H1 (cell line): ENCODE measurements at regions not wholly inside any gene's neighbourhood (a gene's known extent, or its start where the extent isn't known, plus 50 kb on each side); places are given as distances from the start of the nearest gene placed in this dataset.

ENCODE experiments used
- CTCF ChIA-PET: fragments of 300-600 bp; sonication (Branson Sonifier 250); formaldehyde crosslinking; loops from one replicate; lab custom pipeline; 2021; ENCODE audit not compliant: partially characterized antibody; lab: Charles Lee
- POLR2A ChIA-PET: fragments of 300-600 bp; sonication (Branson Sonifier 250); formaldehyde crosslinking; loops from one replicate; lab custom pipeline; 2021; ENCODE audit warnings: inconsistent platforms; ENCODE audit not compliant: partially characterized antibody; lab: Charles Lee
- DNase-seq, 2 experiments: peaks; one replicate each; pipeline versions ENCODE4 v3.0.0 to v3.0.0-alpha.2; 2010 to 2022; ENCODE audit warnings: low spot score in 2 of 2, low read depth in 1 of 2, mixed read lengths in 1 of 2
- FAIRE-seq: peaks from 2 replicates; lab custom pipeline; 2011; peaks lifted over from hg19 to GRCh38; lab: Jason Lieb, UNC
- H2AFZ ChIP-seq: 2 replicates; pipeline ENCODE4 v1.8.1; 2012; ENCODE audit warnings: low read length, inconsistent platforms
- H2AK5ac ChIP-seq: 2 replicates; pipeline ENCODE4 v1.6.1; 2013; ENCODE audit warnings: low read depth, low read length
- H2BK120ac ChIP-seq: replicated peaks from 2 replicates; pipeline ENCODE3; 2013; ENCODE audit warnings: low read depth, low read length, inconsistent platforms
- H2BK12ac ChIP-seq: 2 replicates; pipeline ENCODE4 v1.6.1; 2013; ENCODE audit warnings: low read depth, low read length
- H2BK15ac ChIP-seq: 2 replicates; pipeline ENCODE4 v1.6.1; 2013; ENCODE audit warnings: low read length
- H2BK20ac ChIP-seq: 2 replicates; pipeline ENCODE4 v1.6.1; 2013; ENCODE audit warnings: low read length
- H2BK5ac ChIP-seq: 2 replicates; pipeline ENCODE4 v1.6.1; 2013; ENCODE audit warnings: low read depth, low read length
- H3K14ac ChIP-seq: 2 replicates; pipeline ENCODE4 v1.6.1; 2013; ENCODE audit warnings: inconsistent platforms; ENCODE audit not compliant: insufficient read length
- H3K18ac ChIP-seq: 2 replicates; pipeline ENCODE4 v1.6.1; 2013; ENCODE audit warnings: low read length; ENCODE audit errors: extremely low read depth
- H3K23ac ChIP-seq: 2 replicates; pipeline ENCODE4 v1.6.1; 2013; ENCODE audit warnings: inconsistent platforms; ENCODE audit not compliant: insufficient read length
- H3K23me2 ChIP-seq: 2 replicates; pipeline ENCODE4 v1.6.1; 2013; ENCODE audit warnings: low read depth, low read length
- H3K27ac ChIP-seq: 2 replicates; pipeline ENCODE4 v1.6.1; 2011; ENCODE audit warnings: low read depth, low read length, inconsistent platforms
- H3K27me3 ChIP-seq, 4 experiments: replicated peaks in 1 of 4; 1 replicate in 1 of 4; 2 replicates in 3 of 4; pipeline versions ENCODE4 v1.6.1 to v1.8.1; 2011 to 2013; ENCODE audit warnings: low read length in 3 of 4, mild to moderate bottlenecking in 3 of 4, inconsistent platforms in 2 of 4, mixed read lengths in 2 of 4, moderate library complexity in 1 of 4; ENCODE audit not compliant: control insufficient read depth in 3 of 4, insufficient read depth in 3 of 4; ENCODE audit errors: extremely low read depth in 1 of 4
- H3K36me3 ChIP-seq, 4 experiments: 2 replicates each; pipeline versions ENCODE4 v1.6.1 to v1.8.1; 2011 to 2013; ENCODE audit warnings: mild to moderate bottlenecking in 4 of 4, low read length in 3 of 4, moderate library complexity in 2 of 4, control low read depth in 1 of 4, inconsistent platforms in 1 of 4; ENCODE audit not compliant: insufficient read depth in 4 of 4, control insufficient read depth in 2 of 4
- H3K4ac ChIP-seq: replicated peaks from 2 replicates; pipeline ENCODE3; 2013; ENCODE audit warnings: low read length, low read depth, mixed read lengths, inconsistent platforms; ENCODE audit not compliant: insufficient read length
- H3K4me1 ChIP-seq, 4 experiments: replicated peaks in 1 of 4; 1 replicate in 1 of 4; 2 replicates in 3 of 4; pipeline versions ENCODE4 v1.6.1 to v1.8.1; 2011 to 2013; ENCODE audit warnings: low read length in 3 of 4, inconsistent platforms in 2 of 4, mixed read lengths in 1 of 4; ENCODE audit not compliant: insufficient read depth in 4 of 4, control insufficient read depth in 3 of 4
- H3K4me2 ChIP-seq, 2 experiments: 2 replicates each; pipeline versions ENCODE4 v1.6.1 to v1.8.1; 2011 to 2013; ENCODE audit warnings: low read depth in 2 of 2, low read length in 2 of 2, control low read depth in 1 of 2, inconsistent platforms in 1 of 2, mild to moderate bottlenecking in 1 of 2; ENCODE audit not compliant: insufficient read depth in 1 of 2
- H3K4me3 ChIP-seq, 4 experiments: fragments of 200-600, 300-600 bp in 1 of 4; sonication (generic), shearing (Covaris generic), sonication (Bioruptor Twin) in 1 of 4; 2 replicates each; pipeline versions ENCODE4 v1.5.1 to v1.8.1; 2011 to 2016; ENCODE audit warnings: low read length in 4 of 4, low read depth in 3 of 4, control low read depth in 2 of 4, inconsistent platforms in 2 of 4, mild to moderate bottlenecking in 2 of 4, mixed read lengths in 1 of 4, moderate library complexity in 1 of 4; ENCODE audit not compliant: insufficient read depth in 2 of 4; ENCODE audit errors: extremely low read depth in 1 of 4
- H3K56ac ChIP-seq: replicated peaks from 2 replicates; pipeline ENCODE3; 2013; ENCODE audit warnings: low read depth, mild to moderate bottlenecking, mixed read lengths, low read length, inconsistent platforms; ENCODE audit not compliant: insufficient read length
- H3K79me1 ChIP-seq: 2 replicates; pipeline ENCODE4 v1.6.1; 2013; ENCODE audit warnings: low read depth, low read length, control low read depth
- H3K79me2 ChIP-seq, 2 experiments: 2 replicates each; pipeline versions ENCODE4 v1.6.1 to v1.8.1; 2012 to 2013; ENCODE audit warnings: low read length in 2 of 2, mild to moderate bottlenecking in 2 of 2, inconsistent platforms in 1 of 2; ENCODE audit not compliant: insufficient read depth in 2 of 2, control insufficient read depth in 1 of 2
- H3K9ac ChIP-seq, 4 experiments: replicated peaks in 1 of 4; 1 replicate in 1 of 4; 2 replicates in 3 of 4; pipeline versions ENCODE4 v1.6.1 to v1.8.1; 2011 to 2013; ENCODE audit warnings: low read depth in 3 of 4, low read length in 3 of 4, control low read depth in 2 of 4, mild to moderate bottlenecking in 2 of 4, moderate library complexity in 2 of 4, inconsistent platforms in 1 of 4; ENCODE audit errors: extremely low read depth in 1 of 4
- H3K9me3 ChIP-seq, 2 experiments: 2 replicates each; pipeline versions ENCODE4 v1.6.1 to v1.8.1; 2012 to 2013; ENCODE audit warnings: mild to moderate bottlenecking in 2 of 2, moderate library complexity in 2 of 2, control low read depth in 1 of 2, inconsistent platforms in 1 of 2, low read depth in 1 of 2, low read length in 1 of 2, mixed read lengths in 1 of 2; ENCODE audit not compliant: insufficient read depth in 2 of 2
- H4K20me1 ChIP-seq, 2 experiments: replicated peaks in 1 of 2; 2 replicates each; pipeline versions ENCODE3 to v1.8.1; 2011 to 2013; ENCODE audit warnings: inconsistent platforms in 2 of 2, low read length in 2 of 2, mild to moderate bottlenecking in 1 of 2; ENCODE audit not compliant: insufficient read depth in 2 of 2, control insufficient read depth in 1 of 2
- H4K5ac ChIP-seq: 2 replicates; pipeline ENCODE4 v1.6.1; 2013; ENCODE audit warnings: low read length, low read depth, mixed read lengths, inconsistent platforms; ENCODE audit not compliant: insufficient read length
- H4K8ac ChIP-seq: 2 replicates; pipeline ENCODE4 v1.8.0; 2013; ENCODE audit warnings: mild to moderate bottlenecking, moderate library complexity, low read length, inconsistent platforms; ENCODE audit not compliant: insufficient read depth; ENCODE audit errors: extremely low read depth
- H4K91ac ChIP-seq: replicated peaks from 2 replicates; pipeline ENCODE3; 2013; ENCODE audit warnings: low read length, mixed read lengths, inconsistent platforms; ENCODE audit not compliant: insufficient read length
- JUND ChIP-seq: IDR thresholded peaks from 2 replicates; pipeline ENCODE4 v1.6.1; 2011; ENCODE audit warnings: mild to moderate bottlenecking, improper control_type of control experiment, low read length
- NANOG ChIP-seq: IDR thresholded peaks from 2 replicates; pipeline ENCODE4 v1.6.1; 2011; ENCODE audit warnings: low read length, low read depth, mild to moderate bottlenecking, inconsistent platforms; ENCODE audit not compliant: insufficient read depth, poor library complexity, severe bottlenecking
- RFX5 ChIP-seq: IDR thresholded peaks from 2 replicates; pipeline ENCODE4 v1.6.1; 2011; ENCODE audit warnings: low read depth, low read length, improper control_type of control experiment, borderline replicate concordance
- SP1 ChIP-seq: IDR thresholded peaks from 2 replicates; pipeline ENCODE4 v1.6.1; 2011; ENCODE audit warnings: low read depth, low read length
- SUZ12 ChIP-seq: fragments of 200-600 bp; sonication (generic); IDR thresholded peaks from 2 replicates; pipeline ENCODE4 v1.6.1; 2012; ENCODE audit warnings: mild to moderate bottlenecking, inconsistent platforms, low read length, moderate library complexity, mixed read lengths
- WGBS, 2 experiments: shearing (Covaris generic) in 1 of 2; methylation state at CpG; one replicate each; pipeline versions ENCODE4 v1.1.6 to v1.1.7; 2013 to 2015; ENCODE audit warnings: low lambda C conversion rate in 2 of 2, mixed read lengths in 2 of 2, inconsistent platforms in 1 of 2, low coverage in 1 of 2, missing lambda C conversion rate in 1 of 2; ENCODE audit not compliant: insufficient replicate concordance in 2 of 2, insufficient coverage in 1 of 2, insufficient read length in 1 of 2; ENCODE audit errors: extremely low coverage in 1 of 2, missing lambda C conversion rate in 1 of 2; 5-methylcytosine and 5-hydroxymethylcytosine counted together

DNA sequence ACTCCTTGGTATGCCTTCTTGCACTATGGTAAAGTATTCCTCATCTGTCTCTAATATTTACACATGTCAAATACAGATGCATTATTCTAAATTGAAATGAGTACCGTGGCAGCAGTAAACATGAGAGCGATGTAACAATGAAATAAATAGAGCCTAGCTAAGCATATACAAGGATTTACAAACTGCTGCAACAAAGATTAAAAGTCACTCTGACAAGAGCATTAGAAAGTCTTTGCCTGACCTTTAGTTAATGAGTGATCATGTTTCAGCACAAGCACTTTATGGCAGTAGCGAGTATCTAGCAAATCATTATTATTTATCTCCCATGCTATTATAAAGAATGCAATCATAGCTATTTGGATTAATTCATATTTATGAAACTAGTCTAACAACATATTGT is 547.0 kb upstream of the NDST4 start:
- no peak overlapping the region for H2BK120ac ChIP-seq
- DNase-seq (no peak), FAIRE-seq (no peak)
- H3K27ac ChIP-seq, result no peak overlapping the region
- no peaks in the 10 kb centered on the region for H4K20me1 ChIP-seq
- H3K27me3 ChIP-seq, result no peaks in the 10 kb centered on the region
- H3K4ac ChIP-seq, result no peak overlapping the region
- H3K9me3 ChIP-seq, result no peaks in the 10 kb centered on the region
- no peak for TF ChIP-seq SP1
- no peak for TF ChIP-seq SUZ12
- no peak for TF ChIP-seq NANOG
- TF ChIP-seq JUND, result no peak
- TF ChIP-seq RFX5, result no peak
- H2BK12ac ChIP-seq, result no peak overlapping the region
- H3K36me3 ChIP-seq, result no peaks in the 10 kb centered on the region
- H4K8ac ChIP-seq, result no peak overlapping the region
- no peak overlapping the region for H2BK20ac ChIP-seq
- H3K4me3 ChIP-seq, result no peak overlapping the region
- H3K79me2 ChIP-seq, result no peaks in the 10 kb centered on the region
- H3K23me2 ChIP-seq, result no peaks in the 10 kb centered on the region; the same call in 1 of the 2 replicates
- H3K14ac ChIP-seq, result no peak overlapping the region
- no peak overlapping the region for H3K56ac ChIP-seq
- no peaks in the 10 kb centered on the region for H3K4me1 ChIP-seq
- H2BK5ac ChIP-seq, result no peak overlapping the region
- POLR2A ChIA-PET, result no interaction called here
- no peak overlapping the region for H3K9ac ChIP-seq
- no peak overlapping the region for H3K18ac ChIP-seq
- CTCF ChIA-PET, result no interaction called here
- H2AK5ac ChIP-seq, result no peak overlapping the region
- no peak overlapping the region for H2BK15ac ChIP-seq
- no peak overlapping the region for H3K23ac ChIP-seq
- H3K4me2 ChIP-seq, result no peak overlapping the region
- 94% methylated on average over 3 of the region's 3 CpGs; no CpG with 5 or more reads in 1 of the 2 experiments for WGBS, 2 experiments
- H3K79me1 ChIP-seq, result no peaks in the 10 kb centered on the region
- no peak overlapping the region for H4K5ac ChIP-seq
- no peak overlapping the region for H4K91ac ChIP-seq
- H2AFZ ChIP-seq, result no peak overlapping the region
